Endothelial cell of umbilical vein (primary cell): ENCODE measurements at regions not wholly inside any gene's neighbourhood (a gene's known extent, or its start where the extent isn't known, plus 50 kb on each side); places are given as distances from the start of the nearest gene placed in this dataset.

Experiments used
- EZH2 ChIP-seq: IDR thresholded peaks from 2 replicates; pipeline ENCODE4 v1.6.1; 2012; ENCODE audit warnings: borderline replicate concordance, low read depth, mild to moderate bottlenecking, moderate library complexity, low read length, inconsistent platforms; ENCODE audit not compliant: severe bottlenecking
- TF ChIP-seq, protein P1 (sequence below), 2 donors: IDR thresholded peaks; 1 replicate in 1 of 2; 2 replicates in 1 of 2; pipeline ENCODE4 v1.5.1; 2011; ENCODE audit warnings: low read length in 2 of 2, mild to moderate bottlenecking in 2 of 2, moderate library complexity in 2 of 2, control low read depth in 1 of 2, inconsistent platforms in 1 of 2, low read depth in 1 of 2; ENCODE audit not compliant: insufficient read depth in 1 of 2; ENCODE audit errors: extremely low read depth in 1 of 2

DNA sequence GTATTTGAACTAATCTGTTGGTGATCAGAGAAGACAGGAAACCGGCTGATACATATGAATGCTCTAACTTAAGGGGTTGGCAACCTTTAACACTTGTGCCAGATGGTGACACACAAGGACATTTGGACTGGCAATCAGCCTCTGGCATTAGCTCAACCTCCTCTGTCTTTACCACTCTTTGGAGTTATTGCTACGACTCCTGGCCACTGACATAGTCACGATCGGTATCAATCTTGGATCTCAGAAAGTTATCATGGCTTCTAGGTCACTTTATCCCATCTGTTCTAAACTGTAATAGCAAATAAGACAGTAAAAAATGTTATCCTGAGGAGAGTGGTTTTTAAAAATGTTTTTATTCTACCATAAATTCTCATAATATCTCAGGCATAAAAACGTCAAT, 575.2 kb upstream of the MDGA2 start:
- TF ChIP-seq, protein P1, sequence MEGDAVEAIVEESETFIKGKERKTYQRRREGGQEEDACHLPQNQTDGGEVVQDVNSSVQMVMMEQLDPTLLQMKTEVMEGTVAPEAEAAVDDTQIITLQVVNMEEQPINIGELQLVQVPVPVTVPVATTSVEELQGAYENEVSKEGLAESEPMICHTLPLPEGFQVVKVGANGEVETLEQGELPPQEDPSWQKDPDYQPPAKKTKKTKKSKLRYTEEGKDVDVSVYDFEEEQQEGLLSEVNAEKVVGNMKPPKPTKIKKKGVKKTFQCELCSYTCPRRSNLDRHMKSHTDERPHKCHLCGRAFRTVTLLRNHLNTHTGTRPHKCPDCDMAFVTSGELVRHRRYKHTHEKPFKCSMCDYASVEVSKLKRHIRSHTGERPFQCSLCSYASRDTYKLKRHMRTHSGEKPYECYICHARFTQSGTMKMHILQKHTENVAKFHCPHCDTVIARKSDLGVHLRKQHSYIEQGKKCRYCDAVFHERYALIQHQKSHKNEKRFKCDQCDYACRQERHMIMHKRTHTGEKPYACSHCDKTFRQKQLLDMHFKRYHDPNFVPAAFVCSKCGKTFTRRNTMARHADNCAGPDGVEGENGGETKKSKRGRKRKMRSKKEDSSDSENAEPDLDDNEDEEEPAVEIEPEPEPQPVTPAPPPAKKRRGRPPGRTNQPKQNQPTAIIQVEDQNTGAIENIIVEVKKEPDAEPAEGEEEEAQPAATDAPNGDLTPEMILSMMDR (IDR thresholded peaks at IDR 0.05; ENCODE audit: extremely low read depth in 1 of 2, insufficient read depth in 1 of 2, low read depth in 1 of 2, low read length in 2 of 2), result no peak
- no peak for TF ChIP-seq EZH2
